Upper lobe of right lung (tissue), 1 donor: ENCODE measurements at regions not wholly inside any gene's neighbourhood (a gene's known extent, or its start where the extent isn't known, plus 50 kb on each side); places are given as distances from the start of the nearest gene placed in this dataset.

Source experiments
- ATAC-seq: fragments of 200-7000 bp; cut with Tn5 transposase; one replicate; pipeline ENCODE4 v1.9.1; 2020; ENCODE audit warnings: mild to moderate bottlenecking, moderate library complexity
- DNase-seq: peaks from one replicate; pipeline ENCODE4 v3.0.0-alpha.2; 2020
- H3K27ac ChIP-seq: fragments of 200-600 bp; one replicate; pipeline ENCODE4 v1.8.0; 2022
- H3K27me3 ChIP-seq: fragments of 200-600 bp; one replicate; pipeline ENCODE4 v1.8.0; 2022; ENCODE audit warnings: mild to moderate bottlenecking
- H3K36me3 ChIP-seq: fragments of 200-600 bp; one replicate; pipeline ENCODE4 v1.8.0; 2022
- H3K4me1 ChIP-seq: fragments of 200-600 bp; one replicate; pipeline ENCODE4 v1.8.0; 2022
- H3K4me3 ChIP-seq: fragments of 200-600 bp; one replicate; pipeline ENCODE4 v1.8.0; 2022; ENCODE audit warnings: mild to moderate bottlenecking
- H3K9me3 ChIP-seq: fragments of 200-600 bp; one replicate; pipeline ENCODE4 v1.8.0; 2022
- CTCF ChIP-seq: fragments of 200-600 bp; IDR thresholded peaks from one replicate; pipeline ENCODE4 v1.8.0; 2022; ENCODE audit warnings: antibody characterized with exemption
- intact Hi-C: fragments of 100-400 bp; cut with DNase I; formaldehyde crosslinking; loops from one replicate; pipeline ENCODE4 v1.11.0; 2022
- donor health status: DM: no; HTN: yes; CAD: no; lungs with severe emphysema.

GRCh38 chr6:130676077-130676772 lies 151.0 kb upstream of the SMLR1 start:
- H3K4me1 ChIP-seq, result peaks cover 4% of the 10 kb centered on the region
- TF ChIP-seq CTCF, result no peak
- no peaks in the 10 kb centered on the region for H3K27me3 ChIP-seq
- H3K9me3 ChIP-seq, result no peaks in the 10 kb centered on the region
- ATAC-seq, result no peak
- intact Hi-C loops, result no loop called here
- H3K36me3 ChIP-seq, result no peaks in the 10 kb centered on the region
- DNase-seq, result no peak
- no peak overlapping the region for H3K27ac ChIP-seq
- no peak overlapping the region for H3K4me3 ChIP-seq

- intact Hi-C loops, result no loop called here
- Histone ChIP-seq H3K27ac (no peak overlapping the region), H3K27me3 (no peaks in the 10 kb centered on the region), H3K4me3 (no peak overlapping the region), H3K9me3 (no peaks in the 10 kb centered on the region), H3K4me1 (peaks cover 4% of the 10 kb centered on the region), H3K36me3 (no peaks in the 10 kb centered on the region)
- no peak for ATAC-seq
- no peak for DNase-seq
- TF ChIP-seq CTCF, result no peak
Measured at GRCh38 chr6:130676773-130677144, 150.4 kb upstream of the SMLR1 start.

- H3K36me3 ChIP-seq, result no peaks in the 10 kb centered on the region
- TF ChIP-seq CTCF, result no peak
- H3K4me1 ChIP-seq, result peaks cover 4% of the 10 kb centered on the region
- no peak for DNase-seq
- no peaks in the 10 kb centered on the region for H3K9me3 ChIP-seq
- H3K4me3 ChIP-seq, result no peak overlapping the region
- intact Hi-C loops, result no loop called here
- no peak overlapping the region for H3K27ac ChIP-seq
- no peak for ATAC-seq
- no peaks in the 10 kb centered on the region for H3K27me3 ChIP-seq
Measured at GRCh38 chr6:130677312-130677711, 149.9 kb upstream of the SMLR1 start.

- TF ChIP-seq CTCF, result no peak
- no peak overlapping the region for H3K4me3 ChIP-seq
- no peaks in the 10 kb centered on the region for H3K36me3 ChIP-seq
- H3K27ac ChIP-seq, result no peak overlapping the region
- no peaks in the 10 kb centered on the region for H3K27me3 ChIP-seq
- no peak for ATAC-seq
- H3K9me3 ChIP-seq, result no peaks in the 10 kb centered on the region
- no peak for DNase-seq
- H3K4me1 ChIP-seq, result peaks cover 4% of the 10 kb centered on the region
- intact Hi-C loops, result no loop called here
Measured at GRCh38 chr6:130677766-130678165, 149.4 kb upstream of the SMLR1 start.

GRCh38 chr6:130679684-130680083 lies 147.5 kb upstream of the SMLR1 start:
- no peaks in the 10 kb centered on the region for H3K27me3 ChIP-seq
- DNase-seq (no peak), ATAC-seq (no peak)
- peaks cover 4% of the 10 kb centered on the region for H3K4me1 ChIP-seq
- no peak for TF ChIP-seq CTCF
- no peak overlapping the region for H3K27ac ChIP-seq
- H3K36me3 ChIP-seq, result no peaks in the 10 kb centered on the region
- intact Hi-C loops, result no loop called here
- H3K9me3 ChIP-seq, result no peaks in the 10 kb centered on the region
- no peak overlapping the region for H3K4me3 ChIP-seq

GRCh38 chr6:130680116-130680515 lies 147.1 kb upstream of the SMLR1 start:
- ATAC-seq, result no peak
- TF ChIP-seq CTCF, result no peak

More at GRCh38 chr6:130680116-130680515, 147.1 kb upstream of the SMLR1 start:
- Histone ChIP-seq H3K4me1 (peaks cover 4% of the 10 kb centered on the region), H3K27me3 (no peaks in the 10 kb centered on the region), H3K36me3 (no peaks in the 10 kb centered on the region), H3K27ac (no peak overlapping the region), H3K4me3 (no peak overlapping the region), H3K9me3 (no peaks in the 10 kb centered on the region)
- intact Hi-C loops, result no loop called here
- no peak for DNase-seq
